A549 (cell line): ENCODE measurements at regions not wholly inside any gene's neighbourhood (a gene's known extent, or its start where the extent isn't known, plus 50 kb on each side); places are given as distances from the start of the nearest gene placed in this dataset.

ENCODE experiments used
- ATAC-seq, 2 experiments: fragments of 200-7000 bp in 1 of 2; fragments of >200 bp in 1 of 2; cut with Nextera tagmentation in 1 of 2; cut with Tn5 transposase in 1 of 2; 3 replicates each; pipeline versions ENCODE4 v1.8.0 to v1.9.1; 2018 to 2020; ENCODE audit warnings: mild to moderate bottlenecking in 1 of 2, moderate library complexity in 1 of 2
- CTCF ChIA-PET: fragments of 300-600 bp; sonication (Branson Sonifier 250); formaldehyde crosslinking; extraction: SDS; loops from one replicate; lab custom pipeline; 2021; ENCODE audit warnings: antibody characterized with exemption, inconsistent platforms; lab: Yijun Ruan, JAX
- POLR2A ChIA-PET: fragments of 350-600 bp; formaldehyde crosslinking; extraction: SDS; loops from one replicate; lab custom pipeline; 2021; ENCODE audit warnings: antibody characterized with exemption, inconsistent platforms; lab: Yijun Ruan, JAX
- DNase-seq, 2 experiments: peaks; one replicate each; pipeline versions ENCODE4 v3.0.0 to v3.0.0-alpha.2; 2011 to 2016; ENCODE audit warnings: low read depth in 1 of 2, low spot score in 1 of 2
- FAIRE-seq: peaks from 2 replicates; lab custom pipeline; 2011; peaks lifted over from hg19 to GRCh38; lab: Jason Lieb, UNC
- H3K27ac ChIP-seq, 2 experiments: fragments of >200 bp; sonication (Bioruptor Twin); formaldehyde crosslinking; 3 replicates each; pipeline ENCODE4 v1.5.1; 2016 to 2017
- H3K4me1 ChIP-seq: fragments of >200 bp; sonication (Bioruptor Twin); formaldehyde crosslinking; 3 replicates; pipeline ENCODE4 v1.6.1; 2016
- H3K4me2 ChIP-seq: fragments of >200 bp; sonication (Bioruptor Twin); formaldehyde crosslinking; 3 replicates; pipeline ENCODE4 v1.6.1; 2016
- H3K4me3 ChIP-seq: fragments of >200 bp; sonication (Bioruptor Twin); formaldehyde crosslinking; 3 replicates; pipeline ENCODE4 v1.5.1; 2016
- H3K9me3 ChIP-seq: fragments of >200 bp; sonication (Bioruptor Twin); formaldehyde crosslinking; 3 replicates; pipeline ENCODE4 v1.6.1; 2016
- BHLHE40 ChIP-seq: IDR thresholded peaks from 2 replicates; pipeline ENCODE4 v1.6.1; 2012; ENCODE audit warnings: low read depth, low read length, inconsistent platforms
- CBX8 ChIP-seq: fragments of 200-600 bp; sonication (generic); IDR thresholded peaks from 2 replicates; pipeline ENCODE4 v1.6.1; 2016
- CEBPB ChIP-seq, 2 experiments: fragments of >200 bp in 1 of 2; sonication (Bioruptor Twin) in 1 of 2; formaldehyde crosslinking in 1 of 2; IDR thresholded peaks; 2 replicates each; pipeline ENCODE4 v1.6.1; 2012 to 2016
- EHF ChIP-seq: fragments of 250-450 bp; sonication (Bioruptor Pico); IDR thresholded peaks from 2 replicates; pipeline ENCODE4 v1.5.0; 2020; ENCODE audit warnings: mild to moderate bottlenecking
- EHMT2 ChIP-seq: fragments of 200-600 bp; sonication (generic); IDR thresholded peaks from 2 replicates; pipeline ENCODE4 v1.6.1; 2016; ENCODE audit warnings: antibody characterized with exemption, low read depth, mild to moderate bottlenecking, moderate library complexity
- ESRRA ChIP-seq: fragments of 150-350 bp; IDR thresholded peaks from 2 replicates; pipeline ENCODE4 v1.6.1; 2014; ENCODE audit warnings: mild to moderate bottlenecking, low read length, borderline replicate concordance
- FOSB ChIP-seq: fragments of 250-450 bp; sonication (Bioruptor Pico); IDR thresholded peaks from 2 replicates; pipeline ENCODE4 v1.5.0; 2020; ENCODE audit warnings: mild to moderate bottlenecking, moderate library complexity
- FOSL2 ChIP-seq, 2 experiments: fragments of 450-650 bp in 1 of 2; fragments of >200 bp in 1 of 2; sonication (Bioruptor Twin) in 1 of 2; formaldehyde crosslinking; IDR thresholded peaks; 2 replicates each; pipeline versions ENCODE4 v1.5.0 to v1.6.1; 2016 to 2020; ENCODE audit warnings: mild to moderate bottlenecking in 1 of 2, moderate library complexity in 1 of 2
- FOXS1 ChIP-seq: fragments of 250-450 bp; sonication (Bioruptor Pico); IDR thresholded peaks from 2 replicates; pipeline ENCODE4 v1.5.0; 2020; ENCODE audit warnings: mild to moderate bottlenecking, moderate library complexity
- HDAC2 ChIP-seq: fragments of 200-600 bp; sonication (generic); IDR thresholded peaks from 2 replicates; pipeline ENCODE4 v1.6.1; 2016
- HOXA7 ChIP-seq: fragments of 250-450 bp; sonication (Bioruptor Pico); IDR thresholded peaks from 2 replicates; pipeline ENCODE4 v1.5.0; 2020; ENCODE audit warnings: mild to moderate bottlenecking, moderate library complexity
- JUNB ChIP-seq: fragments of >200 bp; sonication (Bioruptor Twin); formaldehyde crosslinking; IDR thresholded peaks from 2 replicates; pipeline ENCODE4 v1.6.1; 2016
- KDM1A ChIP-seq: fragments of 200-600 bp; sonication (generic); IDR thresholded peaks from 2 replicates; pipeline ENCODE4 v1.6.1; 2016; ENCODE audit warnings: low read depth, mild to moderate bottlenecking
- POLR2A ChIP-seq: IDR thresholded peaks from 2 replicates; pipeline ENCODE4 v1.6.1; 2012; ENCODE audit warnings: mild to moderate bottlenecking, low read length
- POLR2AphosphoS2 ChIP-seq: conservative IDR thresholded peaks from 2 replicates; pipeline ENCODE4 v1.6.1; 2012; ENCODE audit warnings: low read length, improper control_type of control experiment, inconsistent platforms
- SREBF2 ChIP-seq: fragments of 450-650 bp; IDR thresholded peaks from 2 replicates; pipeline ENCODE4 v1.6.1; 2014; ENCODE audit warnings: mild to moderate bottlenecking, moderate library complexity
- ZC3H11A ChIP-seq: fragments of 450-650 bp; IDR thresholded peaks from 2 replicates; pipeline ENCODE4 v1.6.1; 2014; ENCODE audit warnings: antibody characterized with exemption, mild to moderate bottlenecking
- ZFP36 ChIP-seq: fragments of 450-650 bp; IDR thresholded peaks from 2 replicates; pipeline ENCODE4 v1.6.1; 2014; ENCODE audit warnings: borderline replicate concordance; ENCODE audit not compliant: partially characterized antibody
- ZSCAN20 ChIP-seq: fragments of 250-450 bp; sonication (Bioruptor Pico); IDR thresholded peaks from 2 replicates; pipeline ENCODE4 v1.8.0; 2022; ENCODE audit warnings: mild to moderate bottlenecking, moderate library complexity
- WGBS: methylation state at CpG from one replicate; pipeline ENCODE4 v1.1.6; 2017; ENCODE audit errors: missing lambda C conversion rate; 5-methylcytosine and 5-hydroxymethylcytosine counted together
- TF ChIP-seq, protein P1 (sequence below): fragments of 200-600 bp; sonication (generic); IDR thresholded peaks from 2 replicates; pipeline ENCODE4 v1.6.1; 2016; ENCODE audit warnings: antibody characterized with exemption, mild to moderate bottlenecking, moderate library complexity
- TF ChIP-seq, protein P2 (sequence below): fragments of 450-650 bp; IDR thresholded peaks from 2 replicates; pipeline ENCODE4 v1.6.1; 2014; ENCODE audit warnings: antibody characterized with exemption
- TF ChIP-seq, protein P3 (sequence below): IDR thresholded peaks from 2 replicates; pipeline ENCODE4 v1.6.1; 2012
- TF ChIP-seq, protein P4 (sequence below): fragments of 150-350 bp; IDR thresholded peaks from 2 replicates; pipeline ENCODE4 v1.6.1; 2014; ENCODE audit warnings: low read depth, mild to moderate bottlenecking, low read length
- TF ChIP-seq, protein P5 (sequence below): fragments of >200 bp; sonication (Bioruptor Twin); formaldehyde crosslinking; IDR thresholded peaks from 3 replicates; pipeline ENCODE4 v1.6.1; 2016
- TF ChIP-seq, protein P6 (sequence below): fragments of 250-450 bp; sonication (Bioruptor Pico); IDR thresholded peaks from 2 replicates; pipeline ENCODE4 v1.5.0; 2020; ENCODE audit warnings: low read depth, mild to moderate bottlenecking, moderate library complexity

DNA sequence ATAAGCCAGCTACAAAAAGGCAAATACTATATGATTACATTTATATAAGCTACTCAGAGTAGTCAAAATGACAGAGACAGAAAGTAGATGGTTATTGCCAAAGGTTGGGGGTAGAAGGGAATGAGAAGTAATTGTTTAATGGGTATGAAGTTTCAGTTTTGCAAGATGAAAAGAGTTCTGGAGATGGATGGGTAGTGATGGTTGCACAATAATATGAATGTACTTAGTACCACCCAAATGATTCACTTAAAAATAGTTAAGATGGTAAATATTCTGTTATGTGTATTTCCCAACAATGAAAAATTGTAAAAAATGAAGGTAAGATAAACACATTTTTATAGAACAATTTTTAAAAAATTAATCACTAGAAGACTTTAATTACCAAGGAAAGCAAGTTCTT is 448.4 kb downstream of the ADCYAP1 start:
- POLR2A ChIA-PET = no interaction called here
- Histone ChIP-seq H3K9me3 (no peaks in the 10 kb centered on the region), H3K4me2 (no peak overlapping the region), H3K4me1 (no peaks in the 10 kb centered on the region), H3K4me3 (no peak overlapping the region)
- no peak for DNase-seq
- no peak for FAIRE-seq
- CTCF ChIA-PET = no interaction called here
- TF ChIP-seq BHLHE40 (no peak), HDAC2 (no peak), POLR2AphosphoS2 (no peak), ZC3H11A (no peak), HOXA7 (CRISPR knock-in tag) (no peak), CEBPB (IDR thresholded peaks at IDR 0.05) (0 out of 4 replicates have a peak, but pooled peaks of 1 of the 2 experiments have one; percentile 13)
- TF ChIP-seq, protein P1, sequence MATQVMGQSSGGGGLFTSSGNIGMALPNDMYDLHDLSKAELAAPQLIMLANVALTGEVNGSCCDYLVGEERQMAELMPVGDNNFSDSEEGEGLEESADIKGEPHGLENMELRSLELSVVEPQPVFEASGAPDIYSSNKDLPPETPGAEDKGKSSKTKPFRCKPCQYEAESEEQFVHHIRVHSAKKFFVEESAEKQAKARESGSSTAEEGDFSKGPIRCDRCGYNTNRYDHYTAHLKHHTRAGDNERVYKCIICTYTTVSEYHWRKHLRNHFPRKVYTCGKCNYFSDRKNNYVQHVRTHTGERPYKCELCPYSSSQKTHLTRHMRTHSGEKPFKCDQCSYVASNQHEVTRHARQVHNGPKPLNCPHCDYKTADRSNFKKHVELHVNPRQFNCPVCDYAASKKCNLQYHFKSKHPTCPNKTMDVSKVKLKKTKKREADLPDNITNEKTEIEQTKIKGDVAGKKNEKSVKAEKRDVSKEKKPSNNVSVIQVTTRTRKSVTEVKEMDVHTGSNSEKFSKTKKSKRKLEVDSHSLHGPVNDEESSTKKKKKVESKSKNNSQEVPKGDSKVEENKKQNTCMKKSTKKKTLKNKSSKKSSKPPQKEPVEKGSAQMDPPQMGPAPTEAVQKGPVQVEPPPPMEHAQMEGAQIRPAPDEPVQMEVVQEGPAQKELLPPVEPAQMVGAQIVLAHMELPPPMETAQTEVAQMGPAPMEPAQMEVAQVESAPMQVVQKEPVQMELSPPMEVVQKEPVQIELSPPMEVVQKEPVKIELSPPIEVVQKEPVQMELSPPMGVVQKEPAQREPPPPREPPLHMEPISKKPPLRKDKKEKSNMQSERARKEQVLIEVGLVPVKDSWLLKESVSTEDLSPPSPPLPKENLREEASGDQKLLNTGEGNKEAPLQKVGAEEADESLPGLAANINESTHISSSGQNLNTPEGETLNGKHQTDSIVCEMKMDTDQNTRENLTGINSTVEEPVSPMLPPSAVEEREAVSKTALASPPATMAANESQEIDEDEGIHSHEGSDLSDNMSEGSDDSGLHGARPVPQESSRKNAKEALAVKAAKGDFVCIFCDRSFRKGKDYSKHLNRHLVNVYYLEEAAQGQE = no peak
- TF ChIP-seq, all 56 proteins: peak for 1
- H3K27ac ChIP-seq = no peak overlapping the region
- ATAC-seq = no peak

DNA sequence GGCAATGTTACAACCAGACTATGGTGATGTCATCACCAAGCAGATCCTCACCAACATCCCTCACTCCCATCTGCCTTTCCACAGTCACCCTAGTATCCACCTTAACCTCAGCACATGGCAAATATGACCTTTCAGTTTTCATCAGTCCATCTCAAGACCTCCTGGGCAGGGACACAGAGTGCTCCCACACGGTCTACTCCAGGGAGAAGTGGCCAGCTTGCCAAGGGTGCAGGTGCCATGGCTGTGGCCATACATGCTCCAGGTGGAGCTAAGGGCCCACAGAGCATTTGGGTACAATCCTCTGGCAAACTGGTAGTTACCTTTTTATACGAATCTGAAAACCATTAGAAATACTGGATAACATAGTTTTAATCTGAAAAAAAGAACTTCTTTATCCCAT is 453.1 kb downstream of the ADCYAP1 start:
- CTCF ChIA-PET = no interaction called here
- Histone ChIP-seq H3K27ac (no peak overlapping the region), H3K9me3 (no peaks in the 10 kb centered on the region), H3K4me1 (no peaks in the 10 kb centered on the region), H3K4me2 (no peak overlapping the region), H3K4me3 (no peak overlapping the region)
- DNase-seq (no peak), FAIRE-seq (no peak), ATAC-seq (no peak)
- TF ChIP-seq, protein P2, sequence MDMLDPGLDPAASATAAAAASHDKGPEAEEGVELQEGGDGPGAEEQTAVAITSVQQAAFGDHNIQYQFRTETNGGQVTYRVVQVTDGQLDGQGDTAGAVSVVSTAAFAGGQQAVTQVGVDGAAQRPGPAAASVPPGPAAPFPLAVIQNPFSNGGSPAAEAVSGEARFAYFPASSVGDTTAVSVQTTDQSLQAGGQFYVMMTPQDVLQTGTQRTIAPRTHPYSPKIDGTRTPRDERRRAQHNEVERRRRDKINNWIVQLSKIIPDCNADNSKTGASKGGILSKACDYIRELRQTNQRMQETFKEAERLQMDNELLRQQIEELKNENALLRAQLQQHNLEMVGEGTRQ = no peak
- TF ChIP-seq FOSB (CRISPR knock-in tag) = no peak
- no peak for TF ChIP-seq EHF (CRISPR knock-in tag)
- WGBS = 53% methylated on average over 1 of the region's 2 CpGs
- POLR2A ChIA-PET = no interaction called here

DNA sequence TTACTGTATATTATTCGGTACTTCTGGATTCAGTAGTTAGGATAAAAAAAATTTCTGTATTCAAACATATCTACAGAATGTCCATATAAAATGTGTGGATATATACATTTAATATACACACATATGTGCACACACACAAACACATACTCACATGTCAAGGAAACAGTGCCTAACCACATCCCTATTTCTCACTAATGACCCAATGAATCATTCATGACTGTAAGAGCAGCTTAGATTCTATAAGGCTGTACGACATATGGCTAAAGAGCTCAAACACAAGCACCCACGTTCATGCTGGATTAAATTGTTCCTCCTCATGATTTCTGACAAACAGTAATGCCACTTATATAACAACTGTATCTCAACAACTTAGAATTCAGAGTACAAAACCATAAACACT is 457.3 kb downstream of the ADCYAP1 start:
- no peak overlapping the region for H3K4me3 ChIP-seq
- no peak overlapping the region for H3K27ac ChIP-seq
- ATAC-seq = no peak
- H3K4me1 ChIP-seq = no peaks in the 10 kb centered on the region
- POLR2A ChIA-PET = no interaction called here
- no peak for FAIRE-seq
- CTCF ChIA-PET = no interaction called here
- no peak overlapping the region for H3K4me2 ChIP-seq
- DNase-seq = no peak
- H3K9me3 ChIP-seq = no peaks in the 10 kb centered on the region
- 49% methylated on average over 3 of the region's 3 CpGs for WGBS
- TF ChIP-seq FOSL2 (IDR thresholded peaks at IDR 0.05) = no peak
- no peak for TF ChIP-seq FOSL2 (CRISPR knock-in tag; IDR thresholded peaks at IDR 0.05)
- TF ChIP-seq KDM1A = no peak
- TF ChIP-seq SREBF2 = no peak
- TF ChIP-seq, protein P3, sequence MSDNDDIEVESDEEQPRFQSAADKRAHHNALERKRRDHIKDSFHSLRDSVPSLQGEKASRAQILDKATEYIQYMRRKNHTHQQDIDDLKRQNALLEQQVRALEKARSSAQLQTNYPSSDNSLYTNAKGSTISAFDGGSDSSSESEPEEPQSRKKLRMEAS = no peak
- TF ChIP-seq ZSCAN20 (CRISPR knock-in tag) = no peak
- TF ChIP-seq FOXS1 (CRISPR knock-in tag) = no peak
- TF ChIP-seq, protein P4, sequence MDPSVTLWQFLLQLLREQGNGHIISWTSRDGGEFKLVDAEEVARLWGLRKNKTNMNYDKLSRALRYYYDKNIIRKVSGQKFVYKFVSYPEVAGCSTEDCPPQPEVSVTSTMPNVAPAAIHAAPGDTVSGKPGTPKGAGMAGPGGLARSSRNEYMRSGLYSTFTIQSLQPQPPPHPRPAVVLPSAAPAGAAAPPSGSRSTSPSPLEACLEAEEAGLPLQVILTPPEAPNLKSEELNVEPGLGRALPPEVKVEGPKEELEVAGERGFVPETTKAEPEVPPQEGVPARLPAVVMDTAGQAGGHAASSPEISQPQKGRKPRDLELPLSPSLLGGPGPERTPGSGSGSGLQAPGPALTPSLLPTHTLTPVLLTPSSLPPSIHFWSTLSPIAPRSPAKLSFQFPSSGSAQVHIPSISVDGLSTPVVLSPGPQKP = no peak
- TF ChIP-seq ZFP36 = no peak
- no peak for TF ChIP-seq POLR2A
- TF ChIP-seq, protein P1 = no peak
- no peak for TF ChIP-seq ESRRA
- TF ChIP-seq CBX8 = no peak
- TF ChIP-seq EHMT2 = no peak
- TF ChIP-seq, protein P5, sequence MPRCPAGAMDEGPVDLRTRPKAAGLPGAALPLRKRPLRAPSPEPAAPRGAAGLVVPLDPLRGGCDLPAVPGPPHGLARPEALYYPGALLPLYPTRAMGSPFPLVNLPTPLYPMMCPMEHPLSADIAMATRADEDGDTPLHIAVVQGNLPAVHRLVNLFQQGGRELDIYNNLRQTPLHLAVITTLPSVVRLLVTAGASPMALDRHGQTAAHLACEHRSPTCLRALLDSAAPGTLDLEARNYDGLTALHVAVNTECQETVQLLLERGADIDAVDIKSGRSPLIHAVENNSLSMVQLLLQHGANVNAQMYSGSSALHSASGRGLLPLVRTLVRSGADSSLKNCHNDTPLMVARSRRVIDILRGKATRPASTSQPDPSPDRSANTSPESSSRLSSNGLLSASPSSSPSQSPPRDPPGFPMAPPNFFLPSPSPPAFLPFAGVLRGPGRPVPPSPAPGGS = no peak
- TF ChIP-seq, protein P6, sequence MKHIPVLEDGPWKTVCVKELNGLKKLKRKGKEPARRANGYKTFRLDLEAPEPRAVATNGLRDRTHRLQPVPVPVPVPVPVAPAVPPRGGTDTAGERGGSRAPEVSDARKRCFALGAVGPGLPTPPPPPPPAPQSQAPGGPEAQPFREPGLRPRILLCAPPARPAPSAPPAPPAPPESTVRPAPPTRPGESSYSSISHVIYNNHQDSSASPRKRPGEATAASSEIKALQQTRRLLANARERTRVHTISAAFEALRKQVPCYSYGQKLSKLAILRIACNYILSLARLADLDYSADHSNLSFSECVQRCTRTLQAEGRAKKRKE (CRISPR knock-in tag) = no peak
- TF ChIP-seq JUNB = no peak
